HG03460 (cell line): ENCODE measurements at regions not wholly inside any gene's neighbourhood (a gene's known extent, or its start where the extent isn't known, plus 50 kb on each side); places are given as distances from the start of the nearest gene placed in this dataset.
"Not testable (repeated sequence)": the region's sequence is repeated elsewhere in the genome, so short reads cannot be mapped to it uniquely, and the experiment has no call there.

Experiments
- ATAC-seq: cut with Tn5 transposase; IDR thresholded peaks from one replicate; pipeline ENCODE4 v1.9.1; 2021; ENCODE audit not compliant: unreplicated experiment

- no peak for ATAC-seq
Observed at GRCh38 chr5:135185481-135186065, 151.5 kb upstream of the PITX1 start.

- ATAC-seq: no peak
Observed at GRCh38 chr5:135184646-135185045, 150.6 kb upstream of the PITX1 start.

GRCh38 chr5:135183464-135183863 lies 149.4 kb upstream of the PITX1 start:
- no peak for ATAC-seq

GRCh38 chr5:135182675-135183074 lies 148.6 kb upstream of the PITX1 start:
- no peak for ATAC-seq

- no peak for ATAC-seq
Observed at GRCh38 chr5:135181653-135182052, 147.6 kb upstream of the PITX1 start.

GRCh38 chr5:135179308-135179980 lies 145.4 kb upstream of the PITX1 start:
- ATAC-seq: no peak

GRCh38 chr5:135178476-135179155 lies 144.6 kb upstream of the PITX1 start:
- no peak for ATAC-seq

GRCh38 chr5:135177591-135177990 lies 143.6 kb upstream of the PITX1 start:
- no peak for ATAC-seq

GRCh38 chr5:135176991-135177390 lies 143.0 kb upstream of the PITX1 start:
- no peak for ATAC-seq

GRCh38 chr5:135174315-135175096 lies 140.5 kb upstream of the PITX1 start:
- no peak for ATAC-seq

- no peak for ATAC-seq
Observed at GRCh38 chr5:135173662-135174290, 139.7 kb upstream of the PITX1 start.

GRCh38 chr5:135172718-135173117 lies 138.7 kb upstream of the PITX1 start:
- no peak for ATAC-seq

GRCh38 chr5:135171336-135171735 lies 137.3 kb upstream of the PITX1 start:
- no peak for ATAC-seq

- ATAC-seq: no peak
Observed at GRCh38 chr5:135170500-135170899, 136.5 kb upstream of the PITX1 start.

GRCh38 chr5:135169753-135170152 lies 135.7 kb upstream of the PITX1 start:
- ATAC-seq: no peak

- ATAC-seq: no peak
Observed at GRCh38 chr5:135167634-135168033, 133.6 kb upstream of the PITX1 start.

- ATAC-seq: not testable (repeated sequence)
Observed at GRCh38 chr5:135164873-135165614, 131.0 kb upstream of the PITX1 start.

- ATAC-seq: no peak
Observed at GRCh38 chr5:135163964-135164363, 129.9 kb upstream of the PITX1 start.

GRCh38 chr5:135163391-135163790 lies 129.4 kb upstream of the PITX1 start:
- no peak for ATAC-seq

- ATAC-seq: no peak
Observed at GRCh38 chr5:135162661-135163265, 128.7 kb upstream of the PITX1 start.
